HG03575 (cell line): ENCODE measurements at regions not wholly inside any gene's neighbourhood (a gene's known extent, or its start where the extent isn't known, plus 50 kb on each side); places are given as distances from the start of the nearest gene placed in this dataset.
"Not testable (repeated sequence)": the region's sequence is repeated elsewhere in the genome, so short reads cannot be mapped to it uniquely, and the experiment has no call there.

ENCODE experiments used
- ATAC-seq: cut with Tn5 transposase; IDR thresholded peaks from one replicate; pipeline ENCODE4 v1.9.1; 2021; ENCODE audit not compliant: unreplicated experiment, insufficient number of reproducible peaks, low FRiP score; ENCODE audit errors: extremely low read depth

- ATAC-seq, result no peak
These were observed 137.2 kb downstream of the DLL1 start for GRCh38 chr6:170153436-170154319.

- no peak for ATAC-seq
These were observed 137.9 kb downstream of the DLL1 start for GRCh38 chr6:170152989-170153388.

- ATAC-seq, result no peak
These were observed 138.6 kb downstream of the DLL1 start for GRCh38 chr6:170152124-170152926.

GRCh38 chr6:170151804-170152123 lies 139.1 kb downstream of the DLL1 start:
- no peak for ATAC-seq

- no peak for ATAC-seq
These were observed 139.5 kb downstream of the DLL1 start for GRCh38 chr6:170151321-170151771.

- no peak for ATAC-seq
These were observed 140.3 kb downstream of the DLL1 start for GRCh38 chr6:170150590-170150945.

DNA sequence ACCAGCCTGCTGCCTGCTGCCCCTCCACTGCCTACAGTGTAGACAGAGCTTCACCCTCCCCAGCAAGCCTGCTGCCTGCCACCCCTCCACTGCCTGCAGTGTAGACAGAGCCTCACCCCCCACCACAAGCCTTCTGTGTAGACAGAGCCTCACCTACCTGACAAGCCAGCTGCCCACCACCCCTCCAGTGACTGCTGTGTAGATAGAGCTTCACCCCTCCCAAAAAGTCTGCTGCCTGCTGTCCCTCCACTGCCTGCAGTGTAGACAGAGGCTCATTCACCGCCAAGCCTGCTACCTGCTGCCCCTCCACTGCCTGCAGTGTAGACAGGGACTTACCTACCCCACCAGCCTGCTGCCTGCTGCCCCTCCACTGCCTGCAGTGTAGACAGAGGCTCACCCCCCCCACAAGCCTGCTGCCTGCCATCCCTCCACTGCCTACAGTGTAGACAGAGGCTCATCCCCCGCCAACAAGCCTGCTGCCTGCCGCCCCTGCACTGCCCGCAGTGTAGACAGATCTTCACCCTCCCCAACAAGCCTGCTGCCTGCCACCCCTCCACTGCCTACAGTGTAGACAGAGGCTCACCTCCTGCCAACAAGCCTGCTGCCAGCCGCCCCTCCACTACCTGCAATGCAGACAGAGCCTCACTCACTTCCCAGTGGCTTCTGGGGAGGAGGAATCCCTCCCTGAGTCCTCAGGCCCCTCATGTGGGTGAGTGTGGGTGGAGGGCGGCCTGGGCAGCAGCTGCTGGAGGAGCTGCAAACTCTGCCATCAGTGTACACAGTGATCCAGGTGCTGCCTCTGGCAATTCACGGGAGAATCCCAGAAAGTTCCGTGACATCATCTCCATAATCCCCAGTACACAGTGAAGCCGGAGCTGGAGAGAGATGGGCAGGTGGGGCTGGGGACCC lies 140.9 kb downstream of the DLL1 start:
- ATAC-seq, result no peak

- ATAC-seq, result no peak
These were observed 142.0 kb downstream of the DLL1 start for GRCh38 chr6:170148709-170149470.

- no peak for ATAC-seq
These were observed 142.8 kb downstream of the DLL1 start for GRCh38 chr6:170147832-170148708.

DNA sequence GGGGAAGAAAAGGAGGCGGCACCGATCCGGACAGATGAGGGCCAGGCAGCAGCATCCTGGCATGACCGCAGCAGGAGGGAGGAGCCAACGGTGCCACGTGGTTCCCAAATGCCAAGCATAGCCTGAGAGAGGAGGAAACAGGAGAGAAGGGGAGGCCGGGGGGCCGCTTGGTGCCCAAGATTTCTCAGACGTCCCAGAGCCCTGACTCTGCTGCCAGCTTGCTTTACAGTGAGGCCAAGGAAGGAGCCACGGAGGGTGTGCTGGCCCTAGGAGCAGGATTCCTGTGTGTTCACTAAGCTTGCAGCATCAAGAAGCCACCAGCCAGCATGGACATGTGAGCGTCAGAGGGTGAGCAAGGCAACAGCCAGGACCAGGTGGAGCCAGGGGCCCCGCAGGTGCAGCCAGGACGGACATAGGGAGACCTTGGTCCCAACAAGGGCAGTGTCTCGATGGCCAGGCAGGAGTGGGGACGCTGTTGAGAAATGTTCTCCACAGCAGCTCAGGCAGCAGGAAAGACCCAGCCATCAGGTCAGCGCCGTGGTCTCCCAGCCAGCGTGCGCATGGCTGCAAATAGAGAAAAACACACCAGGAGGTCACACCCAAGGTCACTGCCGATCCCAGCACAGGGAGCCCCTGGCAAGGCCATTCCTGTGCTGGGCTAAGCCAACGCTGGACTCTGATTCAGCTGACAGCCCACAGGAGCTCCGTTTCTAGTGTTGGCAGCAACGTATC lies 143.7 kb downstream of the DLL1 start:
- no peak for ATAC-seq

GRCh38 chr6:170146640-170147039 lies 144.2 kb downstream of the DLL1 start:
- no peak for ATAC-seq

GRCh38 chr6:170146131-170146530 lies 144.7 kb downstream of the DLL1 start:
- ATAC-seq, result not testable (repeated sequence)

DNA sequence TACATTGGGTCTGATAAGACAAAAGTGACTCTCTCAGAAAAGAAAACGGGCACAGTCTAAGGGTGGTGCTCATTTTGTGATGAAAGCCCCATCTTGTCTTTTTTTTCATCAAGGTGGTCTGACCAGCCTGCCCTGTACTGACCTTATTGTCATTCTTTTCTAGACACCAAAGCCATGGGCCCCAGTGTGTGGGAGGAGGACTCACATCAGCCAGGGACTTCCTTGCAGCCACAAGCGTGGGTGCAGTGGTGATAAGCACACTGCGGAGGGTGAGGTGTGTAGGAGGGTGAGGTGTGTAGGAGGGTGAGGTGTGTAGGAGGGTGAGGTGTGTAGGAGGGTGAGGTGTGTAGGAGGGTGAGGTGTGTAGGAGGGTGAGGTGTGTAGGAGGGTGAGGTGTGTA lies 145.2 kb downstream of the DLL1 start:
- ATAC-seq, result not testable (repeated sequence)

GRCh38 chr6:170145272-170145592 lies 145.6 kb downstream of the DLL1 start:
- ATAC-seq, result no peak

GRCh38 chr6:170144571-170145271 lies 146.2 kb downstream of the DLL1 start:
- ATAC-seq, result no peak

GRCh38 chr6:170143401-170144150 lies 147.3 kb downstream of the DLL1 start:
- ATAC-seq, result no peak
